PC-9 (cell line): ENCODE measurements at regions not wholly inside any gene's neighbourhood (a gene's known extent, or its start where the extent isn't known, plus 50 kb on each side); places are given as distances from the start of the nearest gene placed in this dataset.
A peak's percentile ranks its signal among the peaks of the same experiment; 100 is the strongest.

ENCODE experiments used
- BruUV-seq: library from RNA; stranded (reverse); fragments of 400-500 nt; replicated peaks from 2 replicates; lab custom pipeline; 2021; lab: Mats Ljungman, UMichigan
- CTCF ChIA-PET: fragments of 300-600 bp; sonication (Branson Sonifier 250); formaldehyde crosslinking; loops from one replicate; lab custom pipeline; 2022; ENCODE audit warnings: antibody characterized with exemption; lab: Charles Lee
- POLR2A ChIA-PET: fragments of 300-600 bp; sonication (Branson Sonifier 250); formaldehyde crosslinking; loops from one replicate; lab custom pipeline; 2022; ENCODE audit warnings: antibody characterized with exemption; ENCODE audit not compliant: unreplicated experiment; lab: Charles Lee
- DNase-seq, 2 experiments: peaks; one replicate each; pipeline versions ENCODE4 v3.0.0 to v3.0.0-alpha.2; 2015 to 2022; ENCODE audit warnings: mixed read lengths in 1 of 2
- H2AFZ ChIP-seq: fragments of 200-600 bp; sonication (generic); 2 replicates; pipeline ENCODE4 v1.8.1; 2017; ENCODE audit warnings: antibody characterized with exemption
- H3F3A ChIP-seq: fragments of 200-600 bp; sonication (generic); 2 replicates; pipeline ENCODE4 v1.8.1; 2017; ENCODE audit warnings: antibody characterized with exemption, mild to moderate bottlenecking, low read depth; ENCODE audit not compliant: insufficient read depth
- H3K27ac ChIP-seq: fragments of 200-600 bp; sonication (generic); 2 replicates; pipeline ENCODE4 v1.6.1; 2016; ENCODE audit warnings: mixed run types
- H3K27me3 ChIP-seq: fragments of 200-600 bp; sonication (generic); 2 replicates; pipeline ENCODE4 v1.6.1; 2016; ENCODE audit warnings: low read depth, mixed run types; ENCODE audit not compliant: insufficient read depth
- H3K36me3 ChIP-seq: fragments of 200-600 bp; sonication (generic); 2 replicates; pipeline ENCODE4 v1.6.1; 2016; ENCODE audit warnings: low read depth, mixed run types
- H3K4me1 ChIP-seq: fragments of 200-600 bp; sonication (generic); replicated peaks from 2 replicates; pipeline ENCODE4 v1.6.1; 2016; ENCODE audit warnings: mixed run types; ENCODE audit not compliant: insufficient read depth
- H3K4me2 ChIP-seq: fragments of 200-600 bp; sonication (generic); 2 replicates; pipeline ENCODE4 v1.6.1; 2017; ENCODE audit warnings: mixed run types
- H3K4me3 ChIP-seq: fragments of 200-600 bp; sonication (generic); 2 replicates; pipeline ENCODE4 v1.6.1; 2016; ENCODE audit warnings: mixed run types
- H3K79me2 ChIP-seq: fragments of 200-600 bp; sonication (generic); 2 replicates; pipeline ENCODE4 v1.6.1; 2017; ENCODE audit warnings: low read depth, mixed run types
- H3K9me2 ChIP-seq: fragments of 200-600 bp; sonication (generic); 2 replicates; pipeline ENCODE4 v1.8.1; 2017; ENCODE audit warnings: mild to moderate bottlenecking; ENCODE audit not compliant: insufficient read depth
- H3K9me3 ChIP-seq: fragments of 200-600 bp; sonication (generic); 2 replicates; pipeline ENCODE4 v1.8.1; 2016; ENCODE audit warnings: low read depth; ENCODE audit not compliant: insufficient read depth
- H4K20me1 ChIP-seq: fragments of 200-600 bp; sonication (generic); 2 replicates; pipeline ENCODE4 v1.8.1; 2017; ENCODE audit not compliant: insufficient read depth
- CTCF ChIP-seq: fragments of 200-600 bp; sonication (generic); conservative IDR thresholded peaks from 2 replicates; pipeline ENCODE4 v1.6.1; 2017; ENCODE audit warnings: mixed run types, antibody characterized with exemption, mild to moderate bottlenecking, moderate library complexity
- EZH2 ChIP-seq: fragments of 200-600 bp; sonication (generic); IDR thresholded peaks from 2 replicates; pipeline ENCODE4 v1.8.0; 2017; ENCODE audit warnings: antibody characterized with exemption, low read depth
- intact Hi-C: fragments of 100-400 bp; cut with micrococcal nuclease; formaldehyde crosslinking; loops from one replicate; pipeline ENCODE4 v1.10.0; 2022; ENCODE audit not compliant: unreplicated experiment

GRCh38 chr10:27369880-27370279, 129.3 kb upstream of the ACBD5 start:
- no peak for DNase-seq
- TF ChIP-seq CTCF (peak; percentile 55), EZH2 (no peak)
- Histone ChIP-seq H3K9me2 (no peaks in the 10 kb centered on the region), H3F3A (no peaks in the 10 kb centered on the region), H3K36me3 (no peaks in the 10 kb centered on the region), H3K9me3 (no peaks in the 10 kb centered on the region), H3K79me2 (no peaks in the 10 kb centered on the region), H3K4me1 (no peaks in the 10 kb centered on the region), H3K27me3 (peaks cover 17% of the 10 kb centered on the region; the same call in 1 of the 2 replicates), H4K20me1 (no peaks in the 10 kb centered on the region), H3K4me3 (no peak overlapping the region), H2AFZ (no peak overlapping the region), H3K27ac (no peak overlapping the region), H3K4me2 (no peak overlapping the region)
- intact Hi-C loops: loop anchor here (5.0 kb wide), 2 partner anchors 872 to 1012 kb away; no protein-coding TSS in a partner anchor
- no TSS peak for BruUV-seq
- POLR2A ChIA-PET: no interaction called here
- CTCF ChIA-PET: interaction anchor here (0.6 to 0.7 kb wide), 3 partner anchors 85 to 1827 kb away, joined by 3 to 4 read pairs (median 3); no protein-coding TSS in a partner anchor

GRCh38 chr10:27368706-27369105, 128.1 kb upstream of the ACBD5 start:
- DNase-seq: no peak
- TF ChIP-seq EZH2 (no peak), CTCF (no peak)
- no peaks in the 10 kb centered on the region for H3K36me3 ChIP-seq
- ChIA-PET POLR2A (no interaction called here), CTCF (interaction anchor here (0.6 to 0.7 kb wide), 2 partner anchors 10 to 961 kb away, joined by 4 to 6 read pairs; no protein-coding TSS in a partner anchor)
- no peaks in the 10 kb centered on the region for H3K79me2 ChIP-seq
- H4K20me1 ChIP-seq: no peaks in the 10 kb centered on the region
- no peak overlapping the region for H3K27ac ChIP-seq
- H3K9me3 ChIP-seq: no peaks in the 10 kb centered on the region
- no peaks in the 10 kb centered on the region for H3K4me1 ChIP-seq
- no peak overlapping the region for H3K4me2 ChIP-seq
- no peak overlapping the region for H3K4me3 ChIP-seq
- H3F3A ChIP-seq: no peaks in the 10 kb centered on the region
- H3K9me2 ChIP-seq: no peaks in the 10 kb centered on the region
- no TSS peak for BruUV-seq
- intact Hi-C loops: loop anchor here (5.0 kb wide), 1 partner anchor 874 kb away; no protein-coding TSS in a partner anchor
- H2AFZ ChIP-seq: no peak overlapping the region
- peaks cover 6% of the 10 kb centered on the region; the same call in 1 of the 2 replicates for H3K27me3 ChIP-seq

- no peaks in the 10 kb centered on the region for H3F3A ChIP-seq
- no peak overlapping the region for H3K4me3 ChIP-seq
- no peak overlapping the region for H2AFZ ChIP-seq
- intact Hi-C loops: loop anchor here (5.0 kb wide), 1 partner anchor 876 kb away; no protein-coding TSS in a partner anchor
- POLR2A ChIA-PET: no interaction called here
- H3K36me3 ChIP-seq: no peaks in the 10 kb centered on the region
- no peaks in the 10 kb centered on the region for H3K4me1 ChIP-seq
- no peaks in the 10 kb centered on the region for H3K9me3 ChIP-seq
- TF ChIP-seq EZH2: no peak
- TF ChIP-seq CTCF: no peak
- H3K27me3 ChIP-seq: no peaks in the 10 kb centered on the region
- no TSS peak for BruUV-seq
- no peak overlapping the region for H3K27ac ChIP-seq
- H3K4me2 ChIP-seq: no peak overlapping the region
- H3K9me2 ChIP-seq: no peaks in the 10 kb centered on the region
- DNase-seq: no peak
- CTCF ChIA-PET: no interaction called here
- no peaks in the 10 kb centered on the region for H4K20me1 ChIP-seq
- H3K79me2 ChIP-seq: no peaks in the 10 kb centered on the region
Measured at GRCh38 chr10:27366769-27367168, 126.2 kb upstream of the ACBD5 start.
